ENCODE measurements at regions not wholly inside any gene's neighbourhood (a gene's known extent, or its start where the extent isn't known, plus 50 kb on each side); places are given as distances from the start of the nearest gene placed in this dataset.

DNA sequence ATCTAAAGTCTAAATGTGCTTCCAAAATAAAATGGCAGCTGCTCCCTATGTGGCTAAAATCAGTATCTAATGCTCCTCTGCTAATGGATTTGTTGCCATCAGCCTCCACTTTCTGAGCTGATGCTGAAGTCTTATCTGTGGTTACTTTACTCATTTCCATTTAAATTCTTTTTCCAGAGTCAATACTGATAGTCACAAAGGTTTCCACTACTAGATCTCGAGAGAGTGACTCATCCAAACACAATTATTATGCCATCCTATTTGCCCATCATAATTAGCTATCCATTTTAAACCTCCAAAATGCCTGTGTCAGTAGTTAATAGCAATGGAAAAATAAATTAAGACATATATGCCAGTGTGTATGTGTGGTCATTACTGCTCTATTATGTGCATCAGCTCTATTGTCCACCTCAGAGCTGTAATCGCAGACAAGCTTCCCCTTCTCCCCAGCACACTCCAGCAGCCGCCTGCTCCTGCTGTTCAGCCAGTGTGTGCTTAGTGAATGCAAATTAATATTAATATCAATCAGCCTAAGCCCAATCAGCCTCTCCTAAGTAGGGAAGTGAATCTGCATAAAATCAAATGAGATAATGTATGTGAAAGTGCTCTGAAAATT lies 199.8 kb upstream of the ZIC3 start:
- no peak for DNase-seq

DNA sequence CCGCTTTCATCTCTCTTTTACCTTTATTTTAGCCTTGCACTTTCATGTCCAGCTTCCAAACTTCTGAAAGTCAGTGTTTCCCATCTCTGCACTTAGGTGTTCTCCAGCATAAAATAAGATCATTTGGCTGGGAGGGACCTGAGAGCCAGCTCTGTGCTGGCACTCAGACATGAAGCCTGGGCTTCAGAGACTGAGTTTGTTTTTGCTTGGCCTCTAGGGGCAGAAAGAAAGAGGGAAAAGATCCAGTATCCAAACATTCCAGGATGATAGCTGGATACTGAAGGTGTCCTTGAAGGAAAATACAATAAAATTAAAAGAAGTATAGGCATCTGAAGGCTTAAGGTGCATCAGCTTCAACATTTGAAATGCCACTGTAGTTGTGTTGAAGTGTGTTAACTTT lies 202.4 kb upstream of the ZIC3 start:
- no peak for DNase-seq

DNA sequence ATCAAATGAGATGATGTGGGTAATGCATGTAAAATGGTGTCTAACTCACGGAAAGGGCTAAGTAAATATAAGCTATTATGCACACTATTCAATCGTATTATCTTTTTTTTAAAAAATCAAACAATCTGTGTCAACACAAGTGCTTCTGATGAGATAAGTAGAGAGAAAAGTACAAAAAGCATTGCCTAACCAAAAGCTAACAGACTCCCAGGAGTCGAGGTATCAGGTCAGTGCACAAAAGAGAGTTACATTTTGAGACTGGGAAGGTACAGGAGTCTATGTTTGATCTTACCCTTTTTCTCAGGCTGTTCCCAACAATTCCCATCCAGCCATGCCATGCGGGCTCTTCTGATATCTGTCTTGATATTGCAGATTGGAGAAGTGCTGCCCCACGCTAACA lies 203.3 kb upstream of the ZIC3 start:
- no peak for DNase-seq

DNA sequence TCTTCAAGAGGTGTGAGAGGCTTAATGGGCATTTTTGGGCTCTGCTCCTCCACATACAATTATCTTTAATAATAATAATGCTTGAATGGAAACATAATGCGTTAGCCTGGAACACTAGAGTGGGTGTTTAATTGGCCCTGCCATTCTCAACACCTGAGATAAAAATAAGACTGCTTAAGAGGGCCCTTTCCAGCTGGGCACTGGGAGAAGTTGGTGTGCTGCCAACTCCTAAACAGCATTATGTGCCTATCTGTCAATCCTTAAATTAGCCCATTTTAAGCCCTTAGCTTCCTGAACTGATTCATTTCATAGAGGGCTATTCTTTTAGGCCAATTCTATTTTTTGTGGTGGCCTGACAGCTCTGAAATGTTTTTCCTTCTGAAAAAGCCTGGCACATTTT lies 211.1 kb upstream of the ZIC3 start:
- DNase-seq = no peak

DNA sequence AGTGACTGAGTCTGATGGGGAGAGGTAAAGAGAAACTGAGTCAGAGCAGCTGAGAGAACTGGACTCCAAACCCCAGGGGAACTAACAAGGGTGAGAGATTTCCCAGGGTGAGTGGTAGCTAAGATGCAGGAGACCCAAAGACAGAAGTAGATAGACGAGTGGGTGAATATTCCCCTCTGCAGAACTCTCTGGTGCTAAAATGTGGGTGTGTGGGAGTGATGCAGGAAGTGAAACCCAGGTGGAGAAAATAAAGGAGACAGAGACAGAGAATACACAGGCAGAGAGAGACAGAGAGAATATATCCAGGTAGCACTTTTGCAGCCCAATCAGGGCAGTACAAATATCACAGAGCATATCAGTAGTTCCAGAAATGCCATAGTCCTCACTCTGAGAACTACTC lies 212.5 kb upstream of the ZIC3 start:
- DNase-seq = no peak

DNA sequence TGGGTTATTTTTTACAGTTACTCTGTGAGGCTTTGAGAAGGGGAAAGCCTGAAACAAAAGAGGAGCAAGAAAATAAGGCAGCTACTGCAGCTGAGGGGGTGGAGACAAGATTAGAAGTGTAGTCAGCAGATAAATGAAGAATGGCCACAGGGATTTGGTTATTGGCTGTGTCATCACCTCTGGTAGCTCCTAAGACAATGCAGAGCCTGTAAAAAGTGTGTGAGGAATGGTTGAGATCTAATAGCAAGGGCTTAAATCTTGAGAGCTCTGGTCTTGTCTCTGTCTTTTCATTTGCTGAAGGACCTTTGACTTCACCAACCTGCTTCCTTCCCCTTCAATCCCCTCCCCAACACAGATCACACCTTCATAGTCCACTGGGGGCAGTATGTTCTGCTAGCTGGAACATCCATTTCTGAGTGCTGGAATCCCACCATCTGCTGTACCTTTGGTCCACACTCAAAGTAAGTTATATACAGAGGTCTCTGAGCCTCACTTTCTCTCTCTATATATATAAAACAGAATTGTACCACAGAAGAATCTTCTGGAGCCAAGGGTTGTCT lies 213.7 kb upstream of the ZIC3 start:
- DNase-seq = no peak

DNA sequence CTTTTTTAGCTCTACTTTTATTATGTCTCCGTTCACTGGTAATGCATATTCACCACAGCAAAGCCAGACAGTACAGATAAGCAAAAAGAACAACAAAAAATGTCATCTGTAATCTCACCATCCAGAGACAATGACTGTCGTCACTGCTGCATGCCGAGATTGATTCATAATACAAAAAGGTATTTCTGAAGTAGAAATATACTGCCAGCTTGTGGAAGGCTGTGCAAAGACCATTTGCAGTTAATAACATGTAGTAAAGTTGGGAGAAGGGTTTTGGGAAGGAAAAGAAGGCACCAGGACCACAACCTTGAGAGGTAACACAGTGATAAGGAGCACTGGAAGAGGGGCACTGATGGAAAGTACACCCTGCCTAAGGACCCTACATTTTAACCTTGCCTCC lies 223.0 kb upstream of the ZIC3 start:
- DNase-seq = peak; percentile 23

DNA sequence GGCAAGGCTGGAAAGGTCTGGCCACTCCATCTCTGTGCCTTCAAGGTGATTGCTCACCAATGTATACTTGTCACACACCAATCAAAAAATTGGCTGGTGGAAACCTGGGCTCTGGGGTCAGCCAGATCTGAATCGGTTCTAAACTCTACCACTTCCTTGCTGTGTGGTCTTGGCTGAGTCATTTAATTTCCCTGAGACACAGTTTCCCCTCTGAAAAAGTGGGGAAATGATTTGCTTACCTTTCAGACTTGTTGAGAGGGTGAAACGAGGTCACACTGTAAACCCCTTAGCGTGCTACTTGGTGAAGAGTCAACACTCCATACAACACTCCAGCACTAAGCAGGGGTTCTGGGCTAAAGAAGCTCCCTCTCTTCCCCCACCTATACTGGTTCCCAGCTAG lies 252.3 kb upstream of the ZIC3 start:
- no peak for DNase-seq

DNA sequence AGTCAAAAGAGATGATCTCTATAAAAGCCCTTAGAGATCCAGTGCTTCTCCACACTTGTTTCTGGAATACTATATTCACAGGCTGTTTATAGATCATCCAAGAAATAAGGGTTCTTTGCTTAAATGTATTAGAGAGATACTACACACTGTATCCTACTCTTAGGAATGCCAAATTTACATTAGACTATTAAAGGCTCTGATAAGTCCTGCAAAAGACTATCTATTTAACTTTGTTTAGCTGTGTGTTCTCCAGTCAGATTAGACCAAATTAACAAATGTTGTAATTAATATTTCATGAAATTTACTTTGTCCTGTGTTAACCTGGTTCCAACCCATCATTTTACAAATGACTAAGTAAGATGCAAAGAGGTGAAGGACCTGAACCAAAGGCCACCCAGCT lies 260.5 kb upstream of the ZIC3 start:
- no peak for DNase-seq

DNA sequence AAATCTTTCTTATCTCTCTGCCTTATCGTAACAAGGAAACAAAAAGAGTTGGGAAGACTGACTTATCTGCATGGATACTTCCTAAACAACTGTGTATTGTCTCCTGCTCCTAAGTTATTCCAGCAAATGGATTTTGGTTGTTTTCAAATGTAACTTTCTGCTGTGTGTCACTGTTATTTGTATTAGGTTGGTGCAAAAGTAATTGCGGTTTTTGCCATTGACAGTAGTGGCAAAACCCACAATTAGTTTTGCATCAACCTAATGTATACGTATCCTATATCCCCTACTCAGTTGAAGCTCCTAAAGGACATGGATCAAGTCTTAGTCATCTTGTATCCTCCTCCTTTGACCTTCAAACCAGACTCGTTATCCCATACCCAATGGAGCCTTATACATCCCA lies 263.4 kb upstream of the GPR101 start:
- no peak for DNase-seq

DNA sequence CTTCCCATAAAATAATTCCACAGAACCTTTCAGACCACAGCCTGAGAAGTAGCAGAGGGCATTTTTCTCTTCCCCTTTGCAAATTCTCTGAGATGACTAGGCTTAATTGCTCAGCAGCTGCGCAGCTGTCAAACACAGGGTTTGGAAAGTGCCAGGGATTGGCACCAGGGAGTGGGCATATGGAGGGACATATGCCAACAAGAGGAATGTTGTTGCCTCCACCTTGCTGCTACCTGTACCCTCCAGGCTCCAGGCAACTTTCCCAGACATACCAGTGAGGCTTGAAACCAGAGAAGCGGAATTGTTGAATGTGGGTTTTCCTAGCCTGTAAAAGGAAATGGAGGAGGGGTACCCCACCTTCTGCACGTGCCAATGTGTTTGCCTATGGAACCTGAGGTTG lies 256.2 kb upstream of the GPR101 start:
- DNase-seq = peak; percentile 61

DNA sequence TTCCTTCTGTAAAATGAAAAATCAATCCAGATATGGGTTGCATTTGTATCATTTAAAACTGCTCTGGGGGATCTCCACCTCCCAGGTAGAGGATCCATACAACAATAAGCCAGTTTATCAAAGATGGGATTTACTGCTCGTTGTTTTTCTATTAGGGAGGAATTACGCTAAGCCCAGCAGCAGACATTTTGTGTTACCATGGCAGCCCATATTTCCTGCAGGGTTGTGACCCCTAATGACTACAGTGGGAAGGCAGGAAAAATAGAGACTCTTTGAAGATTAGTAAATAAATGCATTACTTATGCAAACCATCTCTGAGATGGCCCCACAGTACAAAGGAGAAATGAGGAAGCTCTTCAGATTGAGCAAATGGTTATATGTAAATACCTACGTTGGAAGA lies 253.4 kb upstream of the GPR101 start:
- no peak for DNase-seq

DNA sequence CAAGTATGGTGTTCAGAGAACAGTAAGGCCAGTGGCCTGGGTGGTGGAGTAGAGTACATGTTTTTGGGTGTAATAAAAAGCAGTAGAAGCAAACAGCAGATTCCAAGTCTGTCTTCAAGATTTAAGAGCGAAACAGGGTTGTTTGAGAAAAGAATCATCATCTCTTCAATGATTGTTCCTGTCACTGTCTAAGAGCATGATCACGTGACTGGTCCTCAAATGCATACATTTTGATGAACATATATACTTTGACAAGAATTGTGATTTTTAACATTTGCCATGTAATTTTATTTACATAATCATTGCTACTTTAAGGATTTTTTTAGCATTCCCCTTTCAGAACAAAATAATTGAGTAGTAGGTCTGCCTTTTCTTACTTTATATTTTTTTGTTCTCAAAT lies 252.6 kb upstream of the GPR101 start:
- no peak for DNase-seq

DNA sequence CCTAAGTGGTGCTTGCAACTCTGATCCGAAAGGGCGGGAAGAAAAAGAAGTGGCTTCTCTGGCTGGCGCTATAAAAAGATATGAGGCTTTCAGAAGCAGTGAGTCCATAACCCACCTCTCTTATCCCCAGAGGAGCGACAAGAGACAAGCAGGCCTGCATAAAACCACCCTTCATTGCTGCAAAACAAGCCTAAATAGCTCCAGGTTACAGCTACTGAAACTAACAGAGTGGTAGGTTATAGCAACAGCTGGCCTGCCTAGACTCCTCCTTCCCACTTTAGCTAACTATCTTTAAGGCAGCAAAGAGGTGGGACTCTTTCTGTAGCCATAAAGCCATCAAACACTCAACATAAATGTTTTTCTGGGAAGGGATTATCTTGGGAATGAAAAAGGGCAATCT lies 245.0 kb upstream of the GPR101 start:
- no peak for DNase-seq

DNA sequence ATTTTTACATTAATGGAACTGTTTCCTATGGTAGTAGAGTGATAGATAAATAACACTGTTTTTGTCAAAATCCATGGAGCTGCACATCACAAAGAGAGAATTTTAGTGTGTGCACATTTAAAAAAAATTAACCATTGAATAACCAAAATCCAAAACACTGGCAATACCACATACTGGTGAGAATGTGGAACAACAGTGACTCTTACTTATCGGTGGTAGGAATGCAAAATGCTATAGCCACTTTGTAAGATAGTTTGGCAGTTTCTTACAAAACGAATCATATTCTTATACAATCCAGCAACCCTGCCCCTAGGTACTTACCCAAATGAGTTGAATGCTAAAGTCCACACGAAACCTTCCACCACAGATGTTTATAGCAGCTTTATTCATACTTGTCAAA lies 229.6 kb upstream of the GPR101 start:
- DNase-seq = no peak

DNA sequence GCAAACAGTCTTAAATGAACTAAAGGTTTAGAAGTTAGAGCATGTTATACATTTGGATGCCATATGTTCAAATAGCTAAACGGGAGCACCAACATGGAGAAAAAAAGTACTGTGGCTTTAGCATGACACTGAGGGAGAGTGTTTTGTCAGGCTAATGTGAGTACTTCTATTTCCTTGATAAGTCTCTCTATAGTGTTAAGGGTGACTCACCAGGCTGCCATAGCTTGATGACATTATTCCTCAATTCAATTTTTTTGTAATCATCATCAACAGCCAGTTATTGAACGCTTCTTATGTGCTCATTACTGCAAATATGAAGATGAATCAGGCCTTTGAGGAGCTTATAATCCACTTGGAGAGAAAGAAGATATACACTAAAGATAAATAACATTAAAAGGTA lies 211.4 kb upstream of the GPR101 start:
- no peak for DNase-seq

DNA sequence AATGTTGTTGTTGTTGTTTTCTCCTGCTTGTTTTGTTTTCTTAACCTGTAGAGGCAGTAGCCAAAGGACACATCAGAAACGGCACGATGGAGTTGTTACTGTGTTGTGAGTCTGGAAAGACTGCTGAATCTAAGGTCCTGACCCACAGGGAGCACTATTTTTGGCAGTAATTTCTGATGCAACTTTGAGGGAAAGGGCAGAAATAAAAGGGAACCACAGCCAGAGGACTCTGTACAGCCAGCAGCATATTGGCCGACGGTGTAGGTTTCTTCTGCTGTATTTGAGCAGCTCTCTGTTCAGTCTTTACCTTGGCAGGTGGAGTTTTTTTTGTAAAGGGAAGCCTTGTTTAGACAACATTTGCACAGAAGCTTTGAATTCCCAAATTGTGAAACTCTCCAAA lies 203.0 kb upstream of the GPR101 start:
- no peak for DNase-seq

DNA sequence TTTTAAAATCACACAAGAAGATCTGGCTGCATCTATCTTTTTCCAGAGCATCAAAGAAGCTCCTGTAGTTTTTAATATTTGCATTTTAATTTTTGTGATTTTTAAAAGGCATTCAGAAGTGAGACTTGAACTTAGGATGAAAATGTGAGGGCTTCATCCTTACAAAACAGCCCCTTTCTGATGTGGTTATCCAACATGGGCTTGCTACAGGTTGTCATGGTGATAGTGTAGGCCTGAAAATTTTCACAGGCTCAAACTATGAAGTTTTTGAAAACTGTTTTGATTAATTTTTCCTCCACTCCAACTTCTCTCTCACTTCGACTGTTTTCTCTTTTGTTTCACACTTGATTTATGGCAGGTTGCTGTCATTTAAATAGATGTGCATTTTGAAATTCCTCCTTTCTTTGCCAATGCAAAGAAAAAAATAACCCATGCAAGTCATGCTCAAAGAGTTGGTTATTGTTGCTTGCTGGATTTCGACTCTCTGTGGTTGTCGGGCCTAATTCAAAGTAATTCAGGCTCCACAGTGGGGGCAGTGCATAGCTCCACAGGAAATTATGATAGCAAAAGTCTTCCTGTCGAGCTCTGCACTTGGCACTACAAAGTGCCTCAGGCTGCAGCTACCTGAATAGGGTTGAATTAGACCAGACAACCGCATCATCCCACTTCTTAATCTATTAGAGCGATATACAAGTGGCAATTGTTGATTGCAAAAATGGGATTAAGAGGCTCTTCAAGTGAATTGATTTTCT lies 201.0 kb upstream of the GPR101 start:
- no peak for DNase-seq

DNA sequence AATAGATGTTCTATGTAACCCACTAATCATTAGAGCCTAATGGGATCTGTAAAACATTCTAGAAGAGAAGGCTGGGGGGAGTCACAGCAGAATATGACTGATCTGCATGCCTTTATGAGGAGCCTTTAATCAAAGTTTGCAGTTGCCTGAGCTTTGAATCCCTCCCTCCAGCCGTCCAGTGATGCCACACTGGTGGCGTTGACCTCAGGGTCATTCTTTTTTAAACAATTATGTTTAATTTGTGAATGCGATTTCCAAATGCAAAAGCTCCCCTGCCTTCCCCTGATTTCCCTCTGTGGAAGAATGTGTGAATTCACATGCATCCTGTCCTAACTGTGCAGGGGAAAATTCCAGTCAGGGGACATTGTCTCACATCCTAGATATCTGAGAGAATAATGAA lies 199.7 kb upstream of the GPR101 start:
- DNase-seq = no peak

DNA sequence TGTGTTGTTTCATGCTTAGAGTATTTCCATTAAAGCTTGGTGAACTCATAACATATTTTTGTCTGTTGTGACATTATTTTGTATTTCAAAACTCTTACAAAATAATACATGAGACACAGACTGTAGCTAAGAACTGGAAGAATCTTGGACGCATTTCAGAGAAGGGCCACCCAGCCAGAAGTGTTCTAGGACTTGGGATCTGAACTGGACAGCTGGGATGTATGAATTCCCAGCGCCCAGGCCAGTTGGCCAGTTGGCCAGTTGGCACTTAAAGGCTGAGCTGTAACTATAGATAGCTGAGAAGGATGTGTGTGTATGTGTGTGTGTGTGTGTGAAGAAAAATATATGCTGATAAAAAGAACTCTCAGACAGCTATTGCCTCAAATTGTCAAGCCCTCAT lies 193.4 kb upstream of the GPR101 start:
- no peak for DNase-seq

DNA sequence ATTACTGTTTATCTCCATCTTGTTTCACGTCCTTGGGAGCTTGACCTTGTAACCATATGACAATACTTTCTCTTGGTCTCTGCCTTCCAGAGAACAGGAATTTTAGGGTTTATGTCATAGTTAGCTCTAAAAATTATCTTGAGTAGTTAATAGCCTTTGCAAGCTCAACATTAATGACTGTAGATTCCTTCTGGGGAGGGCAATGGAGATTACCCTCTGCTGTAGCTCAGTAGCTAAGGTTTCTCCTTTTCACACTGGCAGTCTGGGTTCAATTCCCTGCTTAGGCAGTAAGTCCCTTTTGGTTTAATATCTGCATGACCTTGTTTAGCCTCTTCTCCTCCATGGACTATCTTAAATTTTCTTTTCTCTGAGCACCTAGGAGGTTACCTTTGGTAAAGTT lies 181.7 kb upstream of the GPR101 start:
- DNase-seq = no peak

DNA sequence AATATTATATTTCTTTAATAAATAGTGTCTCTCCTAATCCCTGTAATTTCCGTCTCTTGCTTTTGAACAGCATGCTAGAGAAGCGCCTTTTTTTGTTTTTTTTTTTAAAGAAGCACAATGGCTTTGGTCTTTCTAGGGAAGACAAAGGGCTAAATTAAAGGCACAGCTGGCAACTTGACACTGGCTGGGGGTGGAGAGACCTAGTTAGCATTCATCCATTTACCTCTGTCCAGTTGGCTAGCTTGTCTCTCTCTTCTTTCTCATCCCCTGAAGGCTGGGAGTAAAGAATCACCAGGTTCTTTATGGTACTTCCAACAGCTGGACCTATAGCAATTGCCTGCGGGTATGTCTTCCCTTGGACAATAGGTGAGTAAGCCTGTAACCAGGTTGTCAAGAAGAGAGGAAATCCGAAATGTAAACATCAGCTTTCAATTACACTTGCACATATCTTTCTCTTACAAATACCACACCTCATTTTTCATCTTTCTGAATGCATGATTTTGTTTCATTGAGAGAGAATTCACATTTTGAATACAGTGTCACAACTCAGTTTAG lies 178.4 kb upstream of the GPR101 start:
- no peak for DNase-seq

DNA sequence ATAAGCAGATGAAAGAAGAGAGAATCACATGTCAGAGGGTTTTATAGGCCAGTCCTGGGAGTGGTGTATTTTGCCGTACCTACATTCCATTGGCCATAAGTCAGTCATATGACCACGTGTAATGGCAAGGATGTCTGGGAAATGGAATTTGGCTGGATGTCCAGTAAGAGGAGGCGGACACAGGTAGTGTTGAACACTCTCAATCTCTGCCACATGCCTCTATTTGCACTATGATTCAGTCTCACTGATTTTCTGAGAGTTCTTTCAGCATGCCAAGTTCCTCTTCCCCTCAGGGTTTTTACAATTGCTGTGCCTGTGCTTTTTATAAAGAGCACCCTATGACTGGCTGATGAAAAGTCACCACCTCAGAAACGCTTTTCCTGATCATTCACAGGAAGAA lies 164.2 kb upstream of the GPR101 start:
- no peak for DNase-seq

DNA sequence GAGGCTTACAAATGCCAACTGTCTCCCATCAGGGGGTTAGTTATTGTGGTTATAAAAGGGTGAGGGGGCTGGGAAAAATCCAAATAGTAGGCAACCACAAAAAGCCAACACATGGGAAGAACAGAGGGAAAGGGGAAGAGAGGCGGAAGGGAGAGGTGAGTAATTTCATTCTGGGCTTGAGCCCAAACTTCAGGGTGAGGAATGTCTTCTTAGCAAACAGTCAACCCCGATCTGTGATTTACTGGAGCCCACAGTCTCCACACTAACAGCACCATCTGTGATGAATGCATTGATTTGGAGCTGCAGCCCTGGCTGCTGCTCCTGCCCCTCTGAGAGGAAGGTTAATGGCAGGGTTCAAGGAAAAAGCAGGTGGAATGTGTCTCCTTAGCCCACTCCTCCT lies 162.2 kb upstream of the GPR101 start:
- no peak for DNase-seq

DNA sequence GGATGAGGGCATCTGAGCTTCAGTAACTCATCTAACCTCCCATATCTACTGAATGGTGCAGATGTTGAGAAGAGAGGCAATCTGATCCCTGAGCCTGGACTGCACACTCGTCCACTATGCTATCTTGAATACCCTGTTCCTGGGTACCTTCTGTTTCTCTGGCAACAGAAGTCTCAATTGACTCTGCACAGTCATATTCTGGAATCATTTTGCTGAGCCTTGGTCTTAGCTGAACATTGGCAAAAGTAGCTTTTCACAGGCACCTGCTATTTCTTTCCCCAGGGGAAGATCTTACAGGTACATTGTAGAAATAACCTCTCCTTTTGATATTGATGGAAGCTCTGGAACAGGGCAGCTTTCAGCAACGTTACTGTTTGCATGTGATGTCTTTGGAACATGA lies 161.5 kb upstream of the GPR101 start:
- no peak for DNase-seq

Measured in NCI-H1694 (cell line).